KMS-11 (cell line): ENCODE measurements at regions not wholly inside any gene's neighbourhood (a gene's known extent, or its start where the extent isn't known, plus 50 kb on each side); places are given as distances from the start of the nearest gene placed in this dataset.

Source experiments
- H2AFZ ChIP-seq: fragments of 200-600 bp; sonication (generic); 2 replicates; pipeline ENCODE4 v1.6.1; 2016; ENCODE audit warnings: antibody characterized with exemption, mixed run types, low read depth
- H3K27ac ChIP-seq: fragments of 200-600 bp; sonication (generic); 2 replicates; pipeline ENCODE4 v1.6.1; 2016; ENCODE audit warnings: mild to moderate bottlenecking, mixed run types
- H3K27me3 ChIP-seq: fragments of 200-600 bp; sonication (generic); 2 replicates; pipeline ENCODE4 v1.6.1; 2017; ENCODE audit warnings: mild to moderate bottlenecking, low read depth, mixed run types, moderate library complexity; ENCODE audit not compliant: insufficient read depth
- H3K36me3 ChIP-seq: fragments of 200-600 bp; sonication (generic); 2 replicates; pipeline ENCODE4 v1.6.1; 2017; ENCODE audit warnings: mild to moderate bottlenecking, mixed run types; ENCODE audit not compliant: insufficient read depth
- H3K4me1 ChIP-seq: fragments of 200-600 bp; sonication (generic); 2 replicates; pipeline ENCODE4 v1.6.1; 2016; ENCODE audit warnings: mild to moderate bottlenecking, low read depth, mixed run types; ENCODE audit not compliant: poor library complexity, severe bottlenecking
- H3K4me2 ChIP-seq: fragments of 200-600 bp; sonication (generic); 2 replicates; pipeline ENCODE4 v1.7.0; 2016; ENCODE audit warnings: mild to moderate bottlenecking, mixed run types
- H3K4me3 ChIP-seq: fragments of 200-600 bp; sonication (generic); IDR thresholded peaks from 2 replicates; pipeline ENCODE4 v1.6.1; 2017; ENCODE audit warnings: low read depth, low read length, mixed read lengths; ENCODE audit not compliant: insufficient read depth
- H3K79me2 ChIP-seq: fragments of 200-600 bp; sonication (generic); 2 replicates; pipeline ENCODE4 v1.6.1; 2016; ENCODE audit warnings: low read depth, mixed run types; ENCODE audit not compliant: insufficient read depth
- H3K9ac ChIP-seq: fragments of 200-600 bp; sonication (generic); 2 replicates; pipeline ENCODE4 v1.6.1; 2016; ENCODE audit warnings: mild to moderate bottlenecking, mixed run types
- H4K20me1 ChIP-seq: fragments of 200-600 bp; sonication (generic); 2 replicates; pipeline ENCODE4 v1.6.1; 2016; ENCODE audit warnings: mild to moderate bottlenecking, mixed run types; ENCODE audit not compliant: insufficient read depth
- TF ChIP-seq, protein P1 (sequence below): fragments of 200-600 bp; sonication (generic); conservative IDR thresholded peaks from 2 replicates; pipeline ENCODE4 v1.6.1; 2017; ENCODE audit warnings: low read depth, mild to moderate bottlenecking, antibody characterized with exemption, low read length, moderate library complexity, mixed read lengths

- TF ChIP-seq, protein P1, sequence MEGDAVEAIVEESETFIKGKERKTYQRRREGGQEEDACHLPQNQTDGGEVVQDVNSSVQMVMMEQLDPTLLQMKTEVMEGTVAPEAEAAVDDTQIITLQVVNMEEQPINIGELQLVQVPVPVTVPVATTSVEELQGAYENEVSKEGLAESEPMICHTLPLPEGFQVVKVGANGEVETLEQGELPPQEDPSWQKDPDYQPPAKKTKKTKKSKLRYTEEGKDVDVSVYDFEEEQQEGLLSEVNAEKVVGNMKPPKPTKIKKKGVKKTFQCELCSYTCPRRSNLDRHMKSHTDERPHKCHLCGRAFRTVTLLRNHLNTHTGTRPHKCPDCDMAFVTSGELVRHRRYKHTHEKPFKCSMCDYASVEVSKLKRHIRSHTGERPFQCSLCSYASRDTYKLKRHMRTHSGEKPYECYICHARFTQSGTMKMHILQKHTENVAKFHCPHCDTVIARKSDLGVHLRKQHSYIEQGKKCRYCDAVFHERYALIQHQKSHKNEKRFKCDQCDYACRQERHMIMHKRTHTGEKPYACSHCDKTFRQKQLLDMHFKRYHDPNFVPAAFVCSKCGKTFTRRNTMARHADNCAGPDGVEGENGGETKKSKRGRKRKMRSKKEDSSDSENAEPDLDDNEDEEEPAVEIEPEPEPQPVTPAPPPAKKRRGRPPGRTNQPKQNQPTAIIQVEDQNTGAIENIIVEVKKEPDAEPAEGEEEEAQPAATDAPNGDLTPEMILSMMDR, result no peak
- no peak overlapping the region for H3K27ac ChIP-seq
These were observed 73.2 kb upstream of the LMO2 start for GRCh38 chr11:33965032-33965431.

DNA sequence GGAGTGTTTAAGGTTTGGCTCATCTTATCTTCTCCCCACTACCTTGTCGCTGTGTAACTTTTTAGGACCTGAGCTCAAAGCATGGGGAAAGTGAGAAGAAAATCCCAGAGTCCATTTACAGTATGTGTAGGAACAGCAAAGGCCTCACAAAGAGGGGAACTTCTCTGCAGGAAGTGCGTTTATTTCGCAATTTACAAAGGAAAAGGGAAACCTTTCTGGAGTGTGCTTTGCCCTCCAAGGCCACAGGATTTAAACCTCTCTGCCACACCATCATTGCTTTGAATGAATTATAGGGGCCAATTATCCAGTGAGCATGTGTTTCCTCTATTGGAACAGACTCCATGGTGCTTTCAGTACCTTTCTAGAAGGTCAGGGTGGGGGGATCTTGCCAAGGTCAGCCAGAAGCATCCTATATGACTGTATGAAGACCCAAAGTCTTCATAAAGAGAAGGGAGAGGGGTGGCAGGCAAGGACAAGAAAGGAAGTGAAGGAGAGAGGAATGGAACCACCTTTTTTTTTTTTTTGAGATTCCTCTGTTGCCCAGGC lies 68.1 kb upstream of the LMO2 start:
- Histone ChIP-seq H4K20me1 (no peaks in the 10 kb centered on the region), H3K79me2 (no peaks in the 10 kb centered on the region), H3K9ac (no peak overlapping the region), H3K4me1 (no peaks in the 10 kb centered on the region), H3K27ac (no peak overlapping the region), H3K27me3 (no peaks in the 10 kb centered on the region), H3K4me3 (no peak overlapping the region), H2AFZ (no peak overlapping the region), H3K4me2 (no peak overlapping the region), H3K36me3 (no peaks in the 10 kb centered on the region)
- TF ChIP-seq, protein P1, result no peak

More at GRCh38 chr11:33965032-33965431, 73.2 kb upstream of the LMO2 start:
- H2AFZ ChIP-seq, result no peak overlapping the region
- H3K36me3 ChIP-seq, result no peaks in the 10 kb centered on the region
- no peak overlapping the region for H3K4me3 ChIP-seq
- H3K4me2 ChIP-seq, result no peak overlapping the region
- H3K4me1 ChIP-seq, result no peaks in the 10 kb centered on the region
- H3K79me2 ChIP-seq, result no peaks in the 10 kb centered on the region
- H3K9ac ChIP-seq, result no peak overlapping the region
- no peaks in the 10 kb centered on the region for H3K27me3 ChIP-seq
- no peaks in the 10 kb centered on the region for H4K20me1 ChIP-seq

GRCh38 chr11:33957304-33957917 lies 65.5 kb upstream of the LMO2 start:
- no peak overlapping the region for H2AFZ ChIP-seq
- no peak overlapping the region for H3K4me2 ChIP-seq
- no peaks in the 10 kb centered on the region for H4K20me1 ChIP-seq
- TF ChIP-seq, protein P1, result no peak
- no peaks in the 10 kb centered on the region for H3K4me1 ChIP-seq
- no peak overlapping the region for H3K4me3 ChIP-seq
- no peak overlapping the region for H3K9ac ChIP-seq
- no peak overlapping the region for H3K27ac ChIP-seq
- H3K27me3 ChIP-seq, result no peaks in the 10 kb centered on the region
- no peaks in the 10 kb centered on the region for H3K36me3 ChIP-seq
- no peaks in the 10 kb centered on the region for H3K79me2 ChIP-seq

GRCh38 chr11:33956611-33957010 lies 64.7 kb upstream of the LMO2 start:
- Histone ChIP-seq H3K79me2 (no peaks in the 10 kb centered on the region), H2AFZ (no peak overlapping the region), H4K20me1 (no peaks in the 10 kb centered on the region), H3K36me3 (no peaks in the 10 kb centered on the region), H3K27me3 (no peaks in the 10 kb centered on the region), H3K9ac (no peak overlapping the region), H3K4me2 (no peak overlapping the region), H3K27ac (no peak overlapping the region), H3K4me3 (no peak overlapping the region), H3K4me1 (no peaks in the 10 kb centered on the region)
- TF ChIP-seq, protein P1, result no peak
